ENCODE measurements at regions not wholly inside any gene's neighbourhood (a gene's known extent, or its start where the extent isn't known, plus 50 kb on each side); places are given as distances from the start of the nearest gene placed in this dataset.

GRCh38 chr1:29716306-29716705 lies 480.0 kb downstream of the PTPRU start (continued):
- TF ChIP-seq ZBTB4 (CRISPR knock-in tag; IDR thresholded peaks at IDR 0.05), result no peak
- no peak for TF ChIP-seq YY1 (IDR thresholded peaks at IDR 0.05; ENCODE audit: low read depth, low read length)
- no peak for TF ChIP-seq NRF1 (conservative IDR thresholded peaks at IDR 0.05; ENCODE audit: low read depth, low read length)
- TF ChIP-seq ZNF207 (IDR thresholded peaks at IDR 0.05; ENCODE audit: borderline replicate concordance), result no peak
- no peak for TF ChIP-seq ZSCAN29 (IDR thresholded peaks at IDR 0.05)
- no peak for TF ChIP-seq SMC3 (IDR thresholded peaks at IDR 0.05; ENCODE audit: borderline replicate concordance, low read length)
- TF ChIP-seq ESRRA (IDR thresholded peaks at IDR 0.05; ENCODE audit: low read length), result no peak
- no peak for TF ChIP-seq ZZZ3 (IDR thresholded peaks at IDR 0.05; ENCODE audit: control insufficient read depth, insufficient read length, low read depth)
- TF ChIP-seq FOS (IDR thresholded peaks at IDR 0.05; ENCODE audit: borderline replicate concordance, extremely low read depth, insufficient read length), result no peak
- TF ChIP-seq NFIC (IDR thresholded peaks at IDR 0.05; ENCODE audit: low read depth, low read length), result no peak
- TF ChIP-seq, protein P1, sequence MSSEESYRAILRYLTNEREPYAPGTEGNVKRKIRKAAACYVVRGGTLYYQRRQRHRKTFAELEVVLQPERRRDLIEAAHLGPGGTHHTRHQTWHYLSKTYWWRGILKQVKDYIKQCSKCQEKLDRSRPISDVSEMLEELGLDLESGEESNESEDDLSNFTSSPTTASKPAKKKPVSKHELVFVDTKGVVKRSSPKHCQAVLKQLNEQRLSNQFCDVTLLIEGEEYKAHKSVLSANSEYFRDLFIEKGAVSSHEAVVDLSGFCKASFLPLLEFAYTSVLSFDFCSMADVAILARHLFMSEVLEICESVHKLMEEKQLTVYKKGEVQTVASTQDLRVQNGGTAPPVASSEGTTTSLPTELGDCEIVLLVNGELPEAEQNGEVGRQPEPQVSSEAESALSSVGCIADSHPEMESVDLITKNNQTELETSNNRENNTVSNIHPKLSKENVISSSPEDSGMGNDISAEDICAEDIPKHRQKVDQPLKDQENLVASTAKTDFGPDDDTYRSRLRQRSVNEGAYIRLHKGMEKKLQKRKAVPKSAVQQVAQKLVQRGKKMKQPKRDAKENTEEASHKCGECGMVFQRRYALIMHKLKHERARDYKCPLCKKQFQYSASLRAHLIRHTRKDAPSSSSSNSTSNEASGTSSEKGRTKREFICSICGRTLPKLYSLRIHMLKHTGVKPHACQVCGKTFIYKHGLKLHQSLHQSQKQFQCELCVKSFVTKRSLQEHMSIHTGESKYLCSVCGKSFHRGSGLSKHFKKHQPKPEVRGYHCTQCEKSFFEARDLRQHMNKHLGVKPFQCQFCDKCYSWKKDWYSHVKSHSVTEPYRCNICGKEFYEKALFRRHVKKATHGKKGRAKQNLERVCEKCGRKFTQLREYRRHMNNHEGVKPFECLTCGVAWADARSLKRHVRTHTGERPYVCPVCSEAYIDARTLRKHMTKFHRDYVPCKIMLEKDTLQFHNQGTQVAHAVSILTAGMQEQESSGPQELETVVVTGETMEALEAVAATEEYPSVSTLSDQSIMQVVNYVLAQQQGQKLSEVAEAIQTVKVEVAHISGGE (CRISPR knock-in tag; IDR thresholded peaks at IDR 0.05), result no peak
- TF ChIP-seq, protein P2, sequence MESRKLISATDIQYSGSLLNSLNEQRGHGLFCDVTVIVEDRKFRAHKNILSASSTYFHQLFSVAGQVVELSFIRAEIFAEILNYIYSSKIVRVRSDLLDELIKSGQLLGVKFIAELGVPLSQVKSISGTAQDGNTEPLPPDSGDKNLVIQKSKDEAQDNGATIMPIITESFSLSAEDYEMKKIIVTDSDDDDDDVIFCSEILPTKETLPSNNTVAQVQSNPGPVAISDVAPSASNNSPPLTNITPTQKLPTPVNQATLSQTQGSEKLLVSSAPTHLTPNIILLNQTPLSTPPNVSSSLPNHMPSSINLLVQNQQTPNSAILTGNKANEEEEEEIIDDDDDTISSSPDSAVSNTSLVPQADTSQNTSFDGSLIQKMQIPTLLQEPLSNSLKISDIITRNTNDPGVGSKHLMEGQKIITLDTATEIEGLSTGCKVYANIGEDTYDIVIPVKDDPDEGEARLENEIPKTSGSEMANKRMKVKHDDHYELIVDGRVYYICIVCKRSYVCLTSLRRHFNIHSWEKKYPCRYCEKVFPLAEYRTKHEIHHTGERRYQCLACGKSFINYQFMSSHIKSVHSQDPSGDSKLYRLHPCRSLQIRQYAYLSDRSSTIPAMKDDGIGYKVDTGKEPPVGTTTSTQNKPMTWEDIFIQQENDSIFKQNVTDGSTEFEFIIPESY (IDR thresholded peaks at IDR 0.05), result no peak
